ENCODE measurements at regions not wholly inside any gene's neighbourhood (a gene's known extent, or its start where the extent isn't known, plus 50 kb on each side); places are given as distances from the start of the nearest gene placed in this dataset.

DNA sequence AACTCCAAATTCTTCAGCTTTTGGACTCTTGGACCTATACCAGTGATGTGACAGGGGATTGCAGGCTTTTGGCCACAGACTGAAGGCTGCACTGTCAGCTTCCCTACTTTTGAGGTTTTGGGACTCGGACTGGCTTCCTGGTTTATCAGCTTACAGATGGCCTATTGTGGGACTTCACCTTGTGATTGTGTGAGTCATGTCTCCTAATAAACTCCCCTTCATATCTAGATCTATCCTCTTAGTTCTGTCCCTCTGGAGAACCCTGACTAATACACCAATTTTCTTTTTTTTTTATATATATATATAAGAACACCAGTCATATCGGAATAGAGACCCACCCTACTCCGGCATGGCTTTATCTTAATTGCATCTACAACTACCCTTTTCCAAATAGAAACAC, 166.8 kb downstream of the ETV1 start:
- no peak for DNase-seq

GRCh38 chr7:13826752-13827151, 162.7 kb downstream of the ETV1 start:
- no peak for DNase-seq

GRCh38 chr7:13827716-13828115, 161.8 kb downstream of the ETV1 start:
- no peak for DNase-seq

DNA sequence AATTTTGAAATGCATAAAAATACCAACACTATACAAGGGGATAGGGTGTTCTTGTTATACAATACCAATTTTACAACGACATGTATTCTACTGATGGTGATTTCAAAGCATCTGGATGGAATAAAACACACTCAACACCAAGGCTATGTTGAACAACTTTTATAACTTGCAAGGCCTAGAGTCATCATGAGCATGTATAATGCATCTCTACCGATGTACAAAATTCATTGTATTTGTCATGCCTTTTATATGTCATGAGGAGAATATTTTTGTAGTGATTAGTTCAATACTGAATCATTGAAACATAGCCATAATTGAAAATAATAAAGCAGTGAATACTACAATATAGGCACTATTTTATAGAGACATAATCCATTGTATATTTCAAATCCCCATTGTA, 160.2 kb downstream of the ETV1 start:
- DNase-seq, result no peak

GRCh38 chr7:13829914-13830900, 159.3 kb downstream of the ETV1 start:
- DNase-seq, result no peak

DNA sequence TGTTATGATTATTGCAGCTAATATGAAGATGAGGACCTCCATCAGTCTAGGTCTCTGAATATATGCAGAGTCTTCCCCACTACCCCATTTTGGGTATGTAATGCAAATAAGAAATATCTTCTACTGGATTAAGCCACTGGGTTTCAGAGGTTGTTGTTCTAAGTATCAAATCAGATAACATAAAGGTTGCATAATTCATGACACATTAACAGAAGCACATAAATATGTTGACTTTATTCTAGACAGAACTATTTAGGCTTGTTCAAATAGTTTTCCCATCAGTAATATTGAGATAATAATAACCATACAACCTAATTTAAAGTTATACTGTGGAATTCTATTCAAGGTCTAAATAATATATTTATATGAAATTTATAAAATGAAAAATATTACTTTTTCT, 157.1 kb downstream of the ETV1 start:
- DNase-seq, result no peak

GRCh38 chr7:13834328-13834761, 155.1 kb downstream of the ETV1 start:
- no peak for DNase-seq

DNA sequence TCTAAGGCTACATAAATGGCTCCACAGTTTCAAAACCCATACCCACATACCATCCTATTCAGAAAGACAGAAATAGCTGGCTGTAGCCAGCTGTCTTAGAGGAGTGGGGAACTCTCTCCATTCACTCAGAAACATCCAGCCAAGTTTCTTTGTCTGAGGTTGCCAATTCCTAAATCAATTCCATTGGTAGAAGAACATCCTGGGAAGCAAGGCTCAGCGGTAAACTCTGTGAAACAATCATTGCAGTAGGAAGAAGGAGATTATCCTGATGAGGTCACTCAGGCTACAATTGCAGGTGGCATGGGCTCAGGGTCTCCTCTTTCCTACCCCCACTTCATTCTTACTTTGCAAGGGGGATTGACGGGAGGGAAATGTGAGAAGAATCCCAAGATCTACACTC, 154.0 kb downstream of the ETV1 start:
- DNase-seq, result no peak

DNA sequence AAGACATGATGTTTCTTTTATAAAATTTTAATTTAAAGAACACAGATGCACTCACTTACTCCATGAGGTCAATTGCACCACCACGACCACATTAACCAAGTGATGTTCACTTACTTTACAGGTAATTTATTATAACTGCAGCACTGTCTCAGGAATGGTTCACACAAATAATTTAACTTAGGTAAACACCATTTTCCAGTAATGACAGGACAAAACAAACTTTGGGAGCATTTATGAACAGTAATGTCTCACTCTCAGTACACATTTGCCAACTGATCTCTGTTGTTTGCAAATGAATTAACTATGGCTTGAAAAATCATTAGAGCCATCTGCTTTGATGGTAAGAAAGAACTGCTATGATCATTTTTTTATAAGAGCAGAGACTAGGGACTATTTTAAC, 150.4 kb downstream of the ETV1 start:
- peak; percentile 37 for DNase-seq
